ENCODE measurements at regions not wholly inside any gene's neighbourhood (a gene's known extent, or its start where the extent isn't known, plus 50 kb on each side); places are given as distances from the start of the nearest gene placed in this dataset.

DNA sequence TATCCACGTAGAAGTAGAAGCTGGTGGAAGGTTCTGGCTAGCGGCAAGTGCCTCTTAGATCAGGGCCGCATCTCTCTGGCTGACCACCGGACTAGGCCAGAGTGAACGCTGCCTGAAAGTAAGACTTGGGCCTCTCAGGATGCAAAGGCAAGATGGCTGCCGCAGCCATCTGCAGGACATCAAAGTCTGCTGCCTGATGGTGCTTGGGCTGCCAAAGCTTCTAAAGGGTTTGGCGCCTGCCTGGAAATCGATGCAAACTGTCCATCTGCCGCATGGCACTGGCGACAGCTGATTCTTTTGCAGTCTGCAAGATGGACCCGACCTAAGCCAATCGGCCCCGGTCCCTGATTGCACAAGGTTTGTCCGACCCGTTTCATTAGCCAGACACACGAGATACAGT is 196.7 kb upstream of the TBC1D5 start (continued):
- TF ChIP-seq, protein P1, sequence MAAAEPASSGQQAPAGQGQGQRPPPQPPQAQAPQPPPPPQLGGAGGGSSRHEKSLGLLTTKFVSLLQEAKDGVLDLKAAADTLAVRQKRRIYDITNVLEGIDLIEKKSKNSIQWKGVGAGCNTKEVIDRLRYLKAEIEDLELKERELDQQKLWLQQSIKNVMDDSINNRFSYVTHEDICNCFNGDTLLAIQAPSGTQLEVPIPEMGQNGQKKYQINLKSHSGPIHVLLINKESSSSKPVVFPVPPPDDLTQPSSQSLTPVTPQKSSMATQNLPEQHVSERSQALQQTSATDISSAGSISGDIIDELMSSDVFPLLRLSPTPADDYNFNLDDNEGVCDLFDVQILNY (CRISPR knock-in tag; IDR thresholded peaks at IDR 0.05) = no peak
- TF ChIP-seq TCF7 (CRISPR knock-in tag; IDR thresholded peaks at IDR 0.05; ENCODE audit: low read depth) (no peak), ATF1 (CRISPR knock-in tag; IDR thresholded peaks at IDR 0.05) (no peak), ZNF671 (CRISPR knock-in tag; IDR thresholded peaks at IDR 0.05) (no peak), OVOL2 (CRISPR knock-in tag; IDR thresholded peaks at IDR 0.05; ENCODE audit: borderline replicate concordance) (no peak)
- TF ChIP-seq, protein P2, sequence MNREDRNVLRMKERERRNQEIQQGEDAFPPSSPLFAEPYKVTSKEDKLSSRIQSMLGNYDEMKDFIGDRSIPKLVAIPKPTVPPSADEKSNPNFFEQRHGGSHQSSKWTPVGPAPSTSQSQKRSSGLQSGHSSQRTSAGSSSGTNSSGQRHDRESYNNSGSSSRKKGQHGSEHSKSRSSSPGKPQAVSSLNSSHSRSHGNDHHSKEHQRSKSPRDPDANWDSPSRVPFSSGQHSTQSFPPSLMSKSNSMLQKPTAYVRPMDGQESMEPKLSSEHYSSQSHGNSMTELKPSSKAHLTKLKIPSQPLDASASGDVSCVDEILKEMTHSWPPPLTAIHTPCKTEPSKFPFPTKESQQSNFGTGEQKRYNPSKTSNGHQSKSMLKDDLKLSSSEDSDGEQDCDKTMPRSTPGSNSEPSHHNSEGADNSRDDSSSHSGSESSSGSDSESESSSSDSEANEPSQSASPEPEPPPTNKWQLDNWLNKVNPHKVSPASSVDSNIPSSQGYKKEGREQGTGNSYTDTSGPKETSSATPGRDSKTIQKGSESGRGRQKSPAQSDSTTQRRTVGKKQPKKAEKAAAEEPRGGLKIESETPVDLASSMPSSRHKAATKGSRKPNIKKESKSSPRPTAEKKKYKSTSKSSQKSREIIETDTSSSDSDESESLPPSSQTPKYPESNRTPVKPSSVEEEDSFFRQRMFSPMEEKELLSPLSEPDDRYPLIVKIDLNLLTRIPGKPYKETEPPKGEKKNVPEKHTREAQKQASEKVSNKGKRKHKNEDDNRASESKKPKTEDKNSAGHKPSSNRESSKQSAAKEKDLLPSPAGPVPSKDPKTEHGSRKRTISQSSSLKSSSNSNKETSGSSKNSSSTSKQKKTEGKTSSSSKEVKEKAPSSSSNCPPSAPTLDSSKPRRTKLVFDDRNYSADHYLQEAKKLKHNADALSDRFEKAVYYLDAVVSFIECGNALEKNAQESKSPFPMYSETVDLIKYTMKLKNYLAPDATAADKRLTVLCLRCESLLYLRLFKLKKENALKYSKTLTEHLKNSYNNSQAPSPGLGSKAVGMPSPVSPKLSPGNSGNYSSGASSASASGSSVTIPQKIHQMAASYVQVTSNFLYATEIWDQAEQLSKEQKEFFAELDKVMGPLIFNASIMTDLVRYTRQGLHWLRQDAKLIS (CRISPR knock-in tag; IDR thresholded peaks at IDR 0.05; ENCODE audit: borderline replicate concordance) = no peak
- TF ChIP-seq, protein P3, sequence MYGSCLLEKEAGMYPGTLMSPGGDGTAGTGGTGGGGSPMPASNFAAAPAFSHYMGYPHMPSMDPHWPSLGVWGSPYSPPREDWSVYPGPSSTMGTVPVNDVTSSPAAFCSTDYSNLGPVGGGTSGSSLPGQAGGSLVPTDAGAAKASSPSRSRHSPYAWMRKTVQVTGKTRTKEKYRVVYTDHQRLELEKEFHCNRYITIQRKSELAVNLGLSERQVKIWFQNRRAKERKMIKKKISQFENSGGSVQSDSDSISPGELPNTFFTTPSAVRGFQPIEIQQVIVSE (CRISPR knock-in tag; IDR thresholded peaks at IDR 0.05; ENCODE audit: borderline replicate concordance) = no peak

GRCh38 chr3:17938313-17938712 is 195.9 kb upstream of the TBC1D5 start:
- TF ChIP-seq MXD4 (CRISPR knock-in tag; IDR thresholded peaks at IDR 0.05; ENCODE audit: borderline replicate concordance) (no peak), NR3C1 (CRISPR knock-in tag; conservative IDR thresholded peaks at IDR 0.05; ENCODE audit: low read depth) (no peak), CTCF (IDR thresholded peaks at IDR 0.05) (no peak), JAZF1 (CRISPR knock-in tag; IDR thresholded peaks at IDR 0.05) (no peak), ZNF263 (CRISPR knock-in tag; IDR thresholded peaks at IDR 0.05; ENCODE audit: low read depth) (no peak), IRF2 (CRISPR knock-in tag; IDR thresholded peaks at IDR 0.05; ENCODE audit: borderline replicate concordance, low read depth) (no peak), ZNF138 (CRISPR knock-in tag; conservative IDR thresholded peaks at IDR 0.05) (no peak), ZNF281 (CRISPR knock-in tag; IDR thresholded peaks at IDR 0.05) (no peak), NFE2L1 (CRISPR knock-in tag; IDR thresholded peaks at IDR 0.05) (no peak), TEAD1 (CRISPR knock-in tag; IDR thresholded peaks at IDR 0.05) (no peak)
- TF ChIP-seq, protein P4, sequence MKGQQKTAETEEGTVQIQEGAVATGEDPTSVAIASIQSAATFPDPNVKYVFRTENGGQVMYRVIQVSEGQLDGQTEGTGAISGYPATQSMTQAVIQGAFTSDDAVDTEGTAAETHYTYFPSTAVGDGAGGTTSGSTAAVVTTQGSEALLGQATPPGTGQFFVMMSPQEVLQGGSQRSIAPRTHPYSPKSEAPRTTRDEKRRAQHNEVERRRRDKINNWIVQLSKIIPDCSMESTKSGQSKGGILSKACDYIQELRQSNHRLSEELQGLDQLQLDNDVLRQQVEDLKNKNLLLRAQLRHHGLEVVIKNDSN (CRISPR knock-in tag; IDR thresholded peaks at IDR 0.05) = no peak
- Mint-ChIP-seq H3K4me3 (no peak overlapping the region), H3K4me1 (peaks cover 25% of the 10 kb centered on the region), H3K27me3 (ENCODE audit: low read depth) (no peaks in the 10 kb centered on the region), H3K9me3 (no peaks in the 10 kb centered on the region), H3K27ac (no peak overlapping the region), H3K36me3 (no peaks in the 10 kb centered on the region)
- no peak for ATAC-seq
- CTCF ChIA-PET = interaction anchor here (0.6 kb wide), 1 partner anchor 54 kb away, joined by 4 read pairs; no protein-coding TSS in a partner anchor
- no peak for DNase-seq (ENCODE audit: low spot score)
- POLR2A ChIA-PET = no interaction called here

Measured in WTC11 (cell line).